MM.1S (cell line): ENCODE measurements at regions not wholly inside any gene's neighbourhood (a gene's known extent, or its start where the extent isn't known, plus 50 kb on each side); places are given as distances from the start of the nearest gene placed in this dataset.

Experiments
- DNase-seq: peaks from one replicate; pipeline ENCODE4 v3.0.0-alpha.2; 2015
- H2AFZ ChIP-seq: fragments of 300-600 bp; sonication (generic); 2 replicates; pipeline ENCODE4 v1.6.0; 2016; ENCODE audit warnings: antibody characterized with exemption, low read length
- H3F3A ChIP-seq: fragments of 300-600 bp; sonication (generic); 2 replicates; pipeline ENCODE4 v1.6.1; 2016; ENCODE audit warnings: mild to moderate bottlenecking, antibody characterized with exemption, low read length, moderate library complexity, mixed read lengths; ENCODE audit not compliant: insufficient read depth
- H3K27ac ChIP-seq: fragments of 300-600 bp; sonication (generic); 2 replicates; pipeline ENCODE4 v1.5.1; 2016; ENCODE audit warnings: mild to moderate bottlenecking, low read length
- H3K27me3 ChIP-seq: fragments of 300-600 bp; sonication (generic); replicated peaks from 2 replicates; pipeline ENCODE4 v1.6.0; 2016; ENCODE audit warnings: low read length; ENCODE audit not compliant: insufficient read depth
- H3K36me3 ChIP-seq: fragments of 300-600 bp; sonication (generic); replicated peaks from 2 replicates; pipeline ENCODE4 v1.6.1; 2016; ENCODE audit warnings: mild to moderate bottlenecking, low read length, mixed read lengths; ENCODE audit not compliant: insufficient read depth
- H3K4me1 ChIP-seq: fragments of 300-600 bp; sonication (generic); 2 replicates; pipeline ENCODE4 v1.6.1; 2016; ENCODE audit warnings: low read length, mixed read lengths
- H3K4me2 ChIP-seq: fragments of 300-600 bp; sonication (generic); 2 replicates; pipeline ENCODE4 v1.6.0; 2016; ENCODE audit warnings: low read depth, low read length
- H3K4me3 ChIP-seq: fragments of 300-600 bp; sonication (generic); 2 replicates; pipeline ENCODE4 v1.5.1; 2016; ENCODE audit warnings: low read length, mixed read lengths
- H3K79me2 ChIP-seq: fragments of 300-600 bp; sonication (generic); 2 replicates; pipeline ENCODE4 v1.6.1; 2016; ENCODE audit warnings: mixed run types, low read length, mixed read lengths
- H3K9ac ChIP-seq: fragments of 300-600 bp; sonication (generic); 2 replicates; pipeline ENCODE4 v1.6.1; 2016; ENCODE audit warnings: low read length, mixed read lengths
- H3K9me2 ChIP-seq: fragments of 300-600 bp; sonication (generic); replicated peaks from 2 replicates; pipeline ENCODE4 v1.6.1; 2016; ENCODE audit warnings: mild to moderate bottlenecking, low read length, mixed read lengths; ENCODE audit not compliant: insufficient read depth
- H3K9me3 ChIP-seq: fragments of 300-600 bp; sonication (generic); replicated peaks from 2 replicates; pipeline ENCODE4 v1.6.1; 2016; ENCODE audit warnings: mild to moderate bottlenecking, low read length, mixed read lengths; ENCODE audit not compliant: insufficient read depth
- H4K20me1 ChIP-seq: fragments of 300-600 bp; sonication (generic); 2 replicates; pipeline ENCODE4 v1.6.1; 2016; ENCODE audit warnings: mild to moderate bottlenecking, low read length, moderate library complexity, mixed read lengths; ENCODE audit not compliant: insufficient read depth
- CTCF ChIP-seq: fragments of 300-600 bp; sonication (generic); IDR thresholded peaks from 2 replicates; pipeline ENCODE4 v1.5.1; 2016; ENCODE audit warnings: antibody characterized with exemption, low read length, mixed read lengths
- EZH2 ChIP-seq: fragments of 300-600 bp; sonication (generic); optimal IDR thresholded peaks from 2 replicates; pipeline ENCODE3; 2017; ENCODE audit warnings: low read depth, mild to moderate bottlenecking, antibody characterized with exemption, low read length, mixed read lengths
- EZH2phosphoT487 ChIP-seq: fragments of 300-600 bp; sonication (generic); IDR thresholded peaks from 2 replicates; pipeline ENCODE4 v1.6.1; 2018; ENCODE audit warnings: antibody characterized with exemption, low read length

GRCh38 chr13:108115738-108116137, 99.6 kb downstream of the LIG4 start:
- no peak overlapping the region for H2AFZ ChIP-seq
- no peaks in the 10 kb centered on the region for H3K36me3 ChIP-seq
- DNase-seq: no peak
- no peaks in the 10 kb centered on the region for H3K9me3 ChIP-seq
- no peak overlapping the region for H3K27ac ChIP-seq
- no peaks in the 10 kb centered on the region for H3K27me3 ChIP-seq
- H3K4me2 ChIP-seq: no peak overlapping the region
- no peak overlapping the region for H3K4me3 ChIP-seq
- no peaks in the 10 kb centered on the region for H3K79me2 ChIP-seq
- TF ChIP-seq CTCF (no peak), EZH2phosphoT487 (no peak), EZH2 (no peak)
- H3F3A ChIP-seq: no peaks in the 10 kb centered on the region
- H3K4me1 ChIP-seq: no peaks in the 10 kb centered on the region
- no peak overlapping the region for H3K9ac ChIP-seq
- no peaks in the 10 kb centered on the region for H4K20me1 ChIP-seq
- no peaks in the 10 kb centered on the region for H3K9me2 ChIP-seq

GRCh38 chr13:108113407-108113806, 101.9 kb downstream of the LIG4 start:
- Histone ChIP-seq H3K79me2 (no peaks in the 10 kb centered on the region), H3K9me2 (no peaks in the 10 kb centered on the region), H3K4me1 (no peaks in the 10 kb centered on the region), H3K27ac (no peak overlapping the region), H3K9me3 (no peaks in the 10 kb centered on the region), H3F3A (no peaks in the 10 kb centered on the region), H3K27me3 (no peaks in the 10 kb centered on the region), H3K36me3 (no peaks in the 10 kb centered on the region), H2AFZ (no peak overlapping the region), H4K20me1 (no peaks in the 10 kb centered on the region), H3K9ac (no peak overlapping the region), H3K4me2 (no peak overlapping the region), H3K4me3 (no peak overlapping the region)
- TF ChIP-seq EZH2: no peak
- TF ChIP-seq EZH2phosphoT487: no peak
- no peak for TF ChIP-seq CTCF
- no peak for DNase-seq

DNA sequence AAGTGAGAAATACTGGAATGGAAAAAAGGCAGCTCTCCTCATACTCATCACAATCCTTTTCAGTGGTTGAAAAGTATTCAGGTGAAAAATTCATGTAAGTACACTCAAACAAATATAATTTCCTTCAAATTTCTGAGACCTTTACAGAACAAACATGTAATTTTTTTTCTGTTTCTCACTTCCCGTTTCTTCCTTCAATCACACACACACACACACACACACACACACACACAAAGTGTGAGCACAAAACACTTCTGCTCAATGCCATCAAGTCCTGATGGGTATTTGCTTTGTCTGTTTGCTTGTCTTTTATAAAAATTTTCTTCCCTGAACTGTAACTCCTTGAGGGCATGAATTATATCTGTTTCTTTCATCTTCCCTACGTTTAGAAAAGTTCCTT, 110.6 kb downstream of the LIG4 start:
- Histone ChIP-seq H3K9ac (no peak overlapping the region), H3K27me3 (no peaks in the 10 kb centered on the region), H3K4me1 (no peaks in the 10 kb centered on the region), H3K27ac (no peak overlapping the region), H4K20me1 (no peaks in the 10 kb centered on the region), H3K36me3 (no peaks in the 10 kb centered on the region), H3K4me3 (no peak overlapping the region), H3F3A (no peaks in the 10 kb centered on the region), H3K9me2 (no peaks in the 10 kb centered on the region), H3K4me2 (no peak overlapping the region), H3K79me2 (no peaks in the 10 kb centered on the region), H2AFZ (no peak overlapping the region), H3K9me3 (no peaks in the 10 kb centered on the region)
- no peak for TF ChIP-seq EZH2phosphoT487
- no peak for TF ChIP-seq EZH2
- no peak for TF ChIP-seq CTCF
- no peak for DNase-seq

DNA sequence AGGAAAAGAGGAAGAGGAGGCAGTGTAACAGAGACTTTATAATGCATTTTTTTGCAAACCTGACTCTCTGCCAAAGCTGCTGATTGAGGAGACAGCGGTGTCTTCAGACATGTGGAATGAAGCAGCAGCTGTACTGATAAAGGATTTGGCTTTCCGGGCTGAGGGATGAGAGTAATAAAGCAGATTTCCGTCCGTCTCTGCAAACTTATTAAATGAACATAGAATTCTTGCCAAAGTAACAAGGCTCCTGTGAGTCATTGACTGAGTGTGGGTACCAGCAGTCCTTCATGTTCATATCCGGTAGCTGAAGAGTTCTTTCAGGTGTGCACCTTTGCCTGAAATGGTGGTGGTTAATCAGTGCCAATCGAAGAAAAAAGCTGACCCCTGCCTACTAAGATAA, 112.6 kb downstream of the LIG4 start:
- H3K4me1 ChIP-seq: no peaks in the 10 kb centered on the region
- H2AFZ ChIP-seq: no peak overlapping the region
- H3K4me3 ChIP-seq: no peak overlapping the region
- H3F3A ChIP-seq: no peaks in the 10 kb centered on the region
- no peaks in the 10 kb centered on the region for H3K27me3 ChIP-seq
- no peak for DNase-seq
- H3K9ac ChIP-seq: no peak overlapping the region
- H3K9me2 ChIP-seq: no peaks in the 10 kb centered on the region
- H3K79me2 ChIP-seq: no peaks in the 10 kb centered on the region
- H3K36me3 ChIP-seq: no peaks in the 10 kb centered on the region
- H4K20me1 ChIP-seq: no peaks in the 10 kb centered on the region
- TF ChIP-seq EZH2phosphoT487: no peak
- TF ChIP-seq EZH2: no peak
- TF ChIP-seq CTCF: no peak
- no peak overlapping the region for H3K27ac ChIP-seq
- no peaks in the 10 kb centered on the region for H3K9me3 ChIP-seq
- no peak overlapping the region for H3K4me2 ChIP-seq
